MM.1S (cell line): ENCODE measurements at regions not wholly inside any gene's neighbourhood (a gene's known extent, or its start where the extent isn't known, plus 50 kb on each side); places are given as distances from the start of the nearest gene placed in this dataset.

Experiments used
- DNase-seq: peaks from one replicate; pipeline ENCODE4 v3.0.0-alpha.2; 2015
- H2AFZ ChIP-seq: fragments of 300-600 bp; sonication (generic); 2 replicates; pipeline ENCODE4 v1.6.0; 2016; ENCODE audit warnings: antibody characterized with exemption, low read length
- H3F3A ChIP-seq: fragments of 300-600 bp; sonication (generic); 2 replicates; pipeline ENCODE4 v1.6.1; 2016; ENCODE audit warnings: mild to moderate bottlenecking, antibody characterized with exemption, low read length, moderate library complexity, mixed read lengths; ENCODE audit not compliant: insufficient read depth
- H3K27ac ChIP-seq: fragments of 300-600 bp; sonication (generic); 2 replicates; pipeline ENCODE4 v1.5.1; 2016; ENCODE audit warnings: mild to moderate bottlenecking, low read length
- H3K27me3 ChIP-seq: fragments of 300-600 bp; sonication (generic); replicated peaks from 2 replicates; pipeline ENCODE4 v1.6.0; 2016; ENCODE audit warnings: low read length; ENCODE audit not compliant: insufficient read depth
- H3K36me3 ChIP-seq: fragments of 300-600 bp; sonication (generic); replicated peaks from 2 replicates; pipeline ENCODE4 v1.6.1; 2016; ENCODE audit warnings: mild to moderate bottlenecking, low read length, mixed read lengths; ENCODE audit not compliant: insufficient read depth
- H3K4me1 ChIP-seq: fragments of 300-600 bp; sonication (generic); 2 replicates; pipeline ENCODE4 v1.6.1; 2016; ENCODE audit warnings: low read length, mixed read lengths
- H3K4me2 ChIP-seq: fragments of 300-600 bp; sonication (generic); 2 replicates; pipeline ENCODE4 v1.6.0; 2016; ENCODE audit warnings: low read depth, low read length
- H3K4me3 ChIP-seq: fragments of 300-600 bp; sonication (generic); 2 replicates; pipeline ENCODE4 v1.5.1; 2016; ENCODE audit warnings: low read length, mixed read lengths
- H3K79me2 ChIP-seq: fragments of 300-600 bp; sonication (generic); 2 replicates; pipeline ENCODE4 v1.6.1; 2016; ENCODE audit warnings: mixed run types, low read length, mixed read lengths
- H3K9ac ChIP-seq: fragments of 300-600 bp; sonication (generic); 2 replicates; pipeline ENCODE4 v1.6.1; 2016; ENCODE audit warnings: low read length, mixed read lengths
- H3K9me2 ChIP-seq: fragments of 300-600 bp; sonication (generic); replicated peaks from 2 replicates; pipeline ENCODE4 v1.6.1; 2016; ENCODE audit warnings: mild to moderate bottlenecking, low read length, mixed read lengths; ENCODE audit not compliant: insufficient read depth
- H3K9me3 ChIP-seq: fragments of 300-600 bp; sonication (generic); replicated peaks from 2 replicates; pipeline ENCODE4 v1.6.1; 2016; ENCODE audit warnings: mild to moderate bottlenecking, low read length, mixed read lengths; ENCODE audit not compliant: insufficient read depth
- H4K20me1 ChIP-seq: fragments of 300-600 bp; sonication (generic); 2 replicates; pipeline ENCODE4 v1.6.1; 2016; ENCODE audit warnings: mild to moderate bottlenecking, low read length, moderate library complexity, mixed read lengths; ENCODE audit not compliant: insufficient read depth
- EZH2 ChIP-seq: fragments of 300-600 bp; sonication (generic); optimal IDR thresholded peaks from 2 replicates; pipeline ENCODE3; 2017; ENCODE audit warnings: low read depth, mild to moderate bottlenecking, antibody characterized with exemption, low read length, mixed read lengths
- EZH2phosphoT487 ChIP-seq: fragments of 300-600 bp; sonication (generic); IDR thresholded peaks from 2 replicates; pipeline ENCODE4 v1.6.1; 2018; ENCODE audit warnings: antibody characterized with exemption, low read length
- TF ChIP-seq, protein P1 (sequence below): fragments of 300-600 bp; sonication (generic); IDR thresholded peaks from 2 replicates; pipeline ENCODE4 v1.5.1; 2016; ENCODE audit warnings: antibody characterized with exemption, low read length, mixed read lengths

DNA sequence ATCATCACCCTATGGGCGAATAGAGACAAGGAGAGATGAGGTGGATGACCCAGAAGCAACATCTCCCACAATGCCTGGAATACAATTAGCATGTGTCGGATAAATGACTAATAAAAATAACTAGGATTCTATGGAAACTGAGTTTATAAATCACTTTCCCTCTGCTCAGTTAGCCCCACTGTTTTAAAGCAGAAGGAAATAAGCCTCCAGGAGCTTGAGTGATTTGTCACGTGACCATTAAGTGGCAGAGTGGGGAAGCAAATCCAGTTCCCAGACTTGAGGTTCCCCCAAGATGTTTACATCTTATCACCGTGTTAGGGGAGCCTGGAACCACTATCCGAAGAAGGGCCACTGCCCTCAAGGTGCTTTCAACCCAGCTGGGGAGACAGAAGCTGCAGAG lies 136.5 kb upstream of the CCND2 start:
- no peak for DNase-seq
- Histone ChIP-seq H3K4me1 (peaks cover 29% of the 10 kb centered on the region), H3K9me2 (no peaks in the 10 kb centered on the region), H3K36me3 (no peaks in the 10 kb centered on the region), H3K79me2 (no peaks in the 10 kb centered on the region), H4K20me1 (no peaks in the 10 kb centered on the region), H3K27ac (no peak overlapping the region), H3F3A (0 out of 2 replicates have a peak, but pooled peaks cover 3% of the 10 kb centered on the region), H3K4me2 (no peak overlapping the region), H2AFZ (no peak overlapping the region), H3K27me3 (no peaks in the 10 kb centered on the region), H3K9ac (no peak overlapping the region), H3K9me3 (no peaks in the 10 kb centered on the region), H3K4me3 (no peak overlapping the region)
- TF ChIP-seq, protein P1, sequence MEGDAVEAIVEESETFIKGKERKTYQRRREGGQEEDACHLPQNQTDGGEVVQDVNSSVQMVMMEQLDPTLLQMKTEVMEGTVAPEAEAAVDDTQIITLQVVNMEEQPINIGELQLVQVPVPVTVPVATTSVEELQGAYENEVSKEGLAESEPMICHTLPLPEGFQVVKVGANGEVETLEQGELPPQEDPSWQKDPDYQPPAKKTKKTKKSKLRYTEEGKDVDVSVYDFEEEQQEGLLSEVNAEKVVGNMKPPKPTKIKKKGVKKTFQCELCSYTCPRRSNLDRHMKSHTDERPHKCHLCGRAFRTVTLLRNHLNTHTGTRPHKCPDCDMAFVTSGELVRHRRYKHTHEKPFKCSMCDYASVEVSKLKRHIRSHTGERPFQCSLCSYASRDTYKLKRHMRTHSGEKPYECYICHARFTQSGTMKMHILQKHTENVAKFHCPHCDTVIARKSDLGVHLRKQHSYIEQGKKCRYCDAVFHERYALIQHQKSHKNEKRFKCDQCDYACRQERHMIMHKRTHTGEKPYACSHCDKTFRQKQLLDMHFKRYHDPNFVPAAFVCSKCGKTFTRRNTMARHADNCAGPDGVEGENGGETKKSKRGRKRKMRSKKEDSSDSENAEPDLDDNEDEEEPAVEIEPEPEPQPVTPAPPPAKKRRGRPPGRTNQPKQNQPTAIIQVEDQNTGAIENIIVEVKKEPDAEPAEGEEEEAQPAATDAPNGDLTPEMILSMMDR: no peak
- TF ChIP-seq EZH2 (no peak), EZH2phosphoT487 (no peak)

DNA sequence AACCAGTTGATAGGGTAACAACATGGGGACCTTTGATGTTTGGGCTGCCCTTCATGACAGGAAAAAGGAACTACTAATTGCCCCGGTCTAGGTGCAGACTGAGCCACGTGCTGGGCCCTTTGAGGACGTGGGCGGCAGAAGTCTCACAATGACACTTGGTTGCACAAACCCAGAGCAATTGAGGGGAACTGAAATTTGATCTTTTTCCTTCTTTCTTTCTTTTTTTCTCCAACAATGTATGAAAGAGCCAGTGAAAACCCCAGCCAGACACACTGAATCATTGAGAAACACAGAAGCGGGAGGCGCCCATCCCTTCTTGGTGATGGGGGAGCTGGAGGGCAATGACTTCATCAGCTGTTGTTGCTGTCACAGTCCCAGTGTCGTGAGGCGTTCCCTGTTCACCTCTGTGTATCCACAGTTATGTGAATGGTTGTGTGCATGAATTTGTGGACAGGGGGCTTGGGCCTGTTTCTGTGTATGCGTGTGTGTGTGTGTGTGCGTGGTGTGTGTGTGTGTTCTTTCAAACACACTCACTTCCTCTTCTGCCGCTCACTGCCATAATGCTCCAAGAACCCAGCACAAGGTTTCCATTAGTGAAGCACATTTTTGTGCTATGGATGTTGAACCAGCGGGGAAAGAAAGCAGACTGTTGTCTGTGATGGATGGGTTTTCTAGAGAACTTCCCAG lies 137.5 kb upstream of the CCND2 start:
- Histone ChIP-seq H3K9me2 (no peaks in the 10 kb centered on the region), H4K20me1 (no peaks in the 10 kb centered on the region), H3K79me2 (no peaks in the 10 kb centered on the region), H3K4me2 (no peak overlapping the region), H3K4me1 (peaks cover 19% of the 10 kb centered on the region), H3F3A (no peaks in the 10 kb centered on the region), H3K4me3 (no peak overlapping the region), H3K9me3 (no peaks in the 10 kb centered on the region), H3K36me3 (no peaks in the 10 kb centered on the region), H3K27ac (no peak overlapping the region), H3K9ac (no peak overlapping the region), H3K27me3 (no peaks in the 10 kb centered on the region), H2AFZ (no peak overlapping the region)
- no peak for DNase-seq
- TF ChIP-seq EZH2phosphoT487 (no peak), EZH2 (no peak)
- TF ChIP-seq, protein P1: no peak

DNA sequence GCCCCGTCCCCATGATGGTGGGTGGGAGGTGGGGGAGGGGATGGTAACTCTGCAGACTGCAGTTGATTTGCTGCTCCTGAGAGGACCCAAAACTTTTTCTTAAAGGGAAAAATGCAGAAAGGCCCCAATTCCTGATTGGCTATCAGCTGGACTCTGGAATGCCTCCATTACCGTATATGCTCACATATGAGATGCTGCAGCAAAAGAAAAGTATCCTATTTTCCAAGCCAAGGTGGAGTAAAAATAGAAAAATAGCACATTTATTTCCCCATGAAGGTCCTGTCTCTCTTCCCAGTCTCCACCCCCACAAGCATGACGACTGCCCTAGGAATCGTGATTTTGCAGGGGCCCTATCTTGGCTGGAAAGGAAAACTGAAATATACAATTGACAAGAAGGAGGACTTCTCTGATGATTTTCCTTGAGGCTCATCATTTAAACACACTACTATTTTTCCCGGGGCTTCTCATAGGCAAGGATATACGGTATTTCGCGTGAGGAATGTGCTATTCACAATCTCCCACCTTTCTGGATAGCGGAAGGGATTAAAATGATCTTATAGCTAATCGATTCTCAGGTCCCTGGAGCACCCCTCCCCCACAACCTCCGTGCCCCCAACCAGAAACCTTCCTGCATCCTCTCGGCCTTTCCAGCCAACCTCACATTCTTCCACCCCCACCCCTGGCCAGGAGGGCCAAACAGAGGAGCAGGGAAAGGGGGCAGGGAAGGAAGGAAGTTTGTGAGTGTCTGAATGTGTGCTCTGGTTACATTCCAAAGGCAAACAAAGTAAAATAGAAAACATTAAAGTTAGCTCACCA lies 138.9 kb upstream of the CCND2 start:
- H3K4me3 ChIP-seq: no peak overlapping the region
- H3K27ac ChIP-seq: no peak overlapping the region
- no peaks in the 10 kb centered on the region for H3K27me3 ChIP-seq
- no peak overlapping the region for H2AFZ ChIP-seq
- peaks cover 7% of the 10 kb centered on the region for H3K4me1 ChIP-seq
- no peaks in the 10 kb centered on the region for H3K79me2 ChIP-seq
- no peaks in the 10 kb centered on the region for H3K9me3 ChIP-seq
- no peaks in the 10 kb centered on the region for H3K9me2 ChIP-seq
- TF ChIP-seq, protein P1: no peak
- TF ChIP-seq EZH2 (no peak), EZH2phosphoT487 (no peak)
- no peaks in the 10 kb centered on the region for H4K20me1 ChIP-seq
- no peak for DNase-seq
- H3K9ac ChIP-seq: no peak overlapping the region
- no peaks in the 10 kb centered on the region for H3K36me3 ChIP-seq
- H3K4me2 ChIP-seq: no peak overlapping the region
- H3F3A ChIP-seq: no peaks in the 10 kb centered on the region
